AG04450 (cell line): ENCODE measurements at regions not wholly inside any gene's neighbourhood (a gene's known extent, or its start where the extent isn't known, plus 50 kb on each side); places are given as distances from the start of the nearest gene placed in this dataset.

ENCODE experiments used
- CTCF ChIA-PET: fragments of 300-600, 350-600 bp; formaldehyde crosslinking; extraction: SDS; loops from one replicate; lab custom pipeline; 2022; ENCODE audit warnings: antibody characterized with exemption, inconsistent platforms; lab: Charles Lee
- POLR2A ChIA-PET: fragments of 350-600 bp; formaldehyde crosslinking; extraction: SDS; loops from one replicate; lab custom pipeline; 2021; ENCODE audit warnings: antibody characterized with exemption, inconsistent platforms; lab: Yijun Ruan, JAX
- DNase-seq: peaks from one replicate; pipeline ENCODE4 v3.0.0-alpha.2; 2011; ENCODE audit warnings: low read depth, low spot score
- H3K27ac ChIP-seq: one replicate; pipeline ENCODE4 v1.5.1; 2012; ENCODE audit warnings: low read depth, low read length, control low read depth
- H3K27me3 ChIP-seq: one replicate; pipeline ENCODE4 v1.6.0; 2012; ENCODE audit warnings: low read length; ENCODE audit not compliant: control insufficient read depth, insufficient read depth
- H3K4me3 ChIP-seq: 2 replicates; pipeline ENCODE4 v1.5.1; 2011; ENCODE audit warnings: mild to moderate bottlenecking, low read depth, low read length, control low read depth
- H3K9me3 ChIP-seq: 2 replicates; pipeline ENCODE4 v1.5.1; 2012; ENCODE audit warnings: low read length; ENCODE audit not compliant: control insufficient read depth, insufficient read depth
- CTCF ChIP-seq: IDR thresholded peaks from 2 replicates; pipeline ENCODE4 v1.5.1; 2011; ENCODE audit warnings: low read depth, low read length, control low read depth, inconsistent platforms

- H3K9me3 ChIP-seq: no peaks in the 10 kb centered on the region; the same call in 1 of the 2 replicates
- DNase-seq: no peak
- ChIA-PET POLR2A (no interaction called here), CTCF (interaction anchor here (0.6 to 3.2 kb wide), 17 partner anchors 10 to 554 kb away, joined by 3 to 115 read pairs (median 6); no protein-coding TSS in a partner anchor)
- H3K4me3 ChIP-seq: no peak overlapping the region
- H3K27ac ChIP-seq: no peak overlapping the region
- H3K27me3 ChIP-seq: no peaks in the 10 kb centered on the region
- no peak for TF ChIP-seq CTCF
Observed at GRCh38 chr1:68319907-68320306, 87.6 kb upstream of the WLS start.

GRCh38 chr1:68317543-68317942 lies 85.2 kb upstream of the WLS start:
- Histone ChIP-seq H3K27me3 (no peaks in the 10 kb centered on the region), H3K27ac (no peak overlapping the region), H3K4me3 (no peak overlapping the region), H3K9me3 (no peaks in the 10 kb centered on the region; the same call in 1 of the 2 replicates)
- CTCF ChIA-PET: interaction anchor here (0.6 to 1.2 kb wide), 2 partner anchors 176 to 202 kb away, joined by 3 to 4 read pairs; no protein-coding TSS in a partner anchor
- POLR2A ChIA-PET: no interaction called here
- DNase-seq: no peak
- no peak for TF ChIP-seq CTCF

GRCh38 chr1:68314151-68314780 lies 81.9 kb upstream of the WLS start:
- DNase-seq: no peak
- no peaks in the 10 kb centered on the region for H3K27me3 ChIP-seq
- H3K27ac ChIP-seq: no peak overlapping the region
- POLR2A ChIA-PET: no interaction called here
- CTCF ChIA-PET: interaction anchor here (0.9 to 1.2 kb wide), 2 partner anchors 8 to 193 kb away, joined by 3 to 9 read pairs; no protein-coding TSS in a partner anchor
- TF ChIP-seq CTCF: no peak
- no peak overlapping the region for H3K4me3 ChIP-seq
- no peaks in the 10 kb centered on the region; the same call in 1 of the 2 replicates for H3K9me3 ChIP-seq

GRCh38 chr1:68313735-68314134 lies 81.4 kb upstream of the WLS start:
- Histone ChIP-seq H3K4me3 (no peak overlapping the region), H3K27ac (no peak overlapping the region), H3K27me3 (no peaks in the 10 kb centered on the region), H3K9me3 (no peaks in the 10 kb centered on the region; the same call in 1 of the 2 replicates)
- no peak for TF ChIP-seq CTCF
- ChIA-PET POLR2A (interaction anchor here (0.6 kb wide), 1 partner anchor 484 kb away, joined by 4 read pairs; no protein-coding TSS in a partner anchor), CTCF (interaction anchor here (0.7 to 1.2 kb wide), 3 partner anchors 8 to 193 kb away, joined by 3 to 9 read pairs (median 4); no protein-coding TSS in a partner anchor)
- no peak for DNase-seq

GRCh38 chr1:68308034-68308433 lies 75.7 kb upstream of the WLS start:
- DNase-seq: no peak
- Histone ChIP-seq H3K4me3 (no peak overlapping the region), H3K9me3 (no peaks in the 10 kb centered on the region), H3K27me3 (peaks cover 2% of the 10 kb centered on the region), H3K27ac (no peak overlapping the region)
- ChIA-PET CTCF (interaction anchor here (2.8 kb wide), 1 partner anchor 12 kb away, joined by 10 read pairs; no protein-coding TSS in a partner anchor), POLR2A (no interaction called here)
- no peak for TF ChIP-seq CTCF
